ENCODE measurements at regions not wholly inside any gene's neighbourhood (a gene's known extent, or its start where the extent isn't known, plus 50 kb on each side); places are given as distances from the start of the nearest gene placed in this dataset.

- TF ChIP-seq, protein P1, sequence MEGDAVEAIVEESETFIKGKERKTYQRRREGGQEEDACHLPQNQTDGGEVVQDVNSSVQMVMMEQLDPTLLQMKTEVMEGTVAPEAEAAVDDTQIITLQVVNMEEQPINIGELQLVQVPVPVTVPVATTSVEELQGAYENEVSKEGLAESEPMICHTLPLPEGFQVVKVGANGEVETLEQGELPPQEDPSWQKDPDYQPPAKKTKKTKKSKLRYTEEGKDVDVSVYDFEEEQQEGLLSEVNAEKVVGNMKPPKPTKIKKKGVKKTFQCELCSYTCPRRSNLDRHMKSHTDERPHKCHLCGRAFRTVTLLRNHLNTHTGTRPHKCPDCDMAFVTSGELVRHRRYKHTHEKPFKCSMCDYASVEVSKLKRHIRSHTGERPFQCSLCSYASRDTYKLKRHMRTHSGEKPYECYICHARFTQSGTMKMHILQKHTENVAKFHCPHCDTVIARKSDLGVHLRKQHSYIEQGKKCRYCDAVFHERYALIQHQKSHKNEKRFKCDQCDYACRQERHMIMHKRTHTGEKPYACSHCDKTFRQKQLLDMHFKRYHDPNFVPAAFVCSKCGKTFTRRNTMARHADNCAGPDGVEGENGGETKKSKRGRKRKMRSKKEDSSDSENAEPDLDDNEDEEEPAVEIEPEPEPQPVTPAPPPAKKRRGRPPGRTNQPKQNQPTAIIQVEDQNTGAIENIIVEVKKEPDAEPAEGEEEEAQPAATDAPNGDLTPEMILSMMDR (IDR thresholded peaks at IDR 0.05), result no peak
- TF ChIP-seq POLR2AphosphoS5 (IDR thresholded peaks at IDR 0.05), result no peak
Observed at GRCh38 chr16:76900285-76901263, 290.4 kb upstream of the MON1B start.

All from breast epithelium (tissue), 3 donors.